ENCODE measurements at regions not wholly inside any gene's neighbourhood (a gene's known extent, or its start where the extent isn't known, plus 50 kb on each side); places are given as distances from the start of the nearest gene placed in this dataset.

GRCh38 chr2:105571445-105571987 is 172.7 kb upstream of the FHL2 start:
- H3K36me3 ChIP-seq (ENCODE audit: control insufficient read depth, insufficient read depth, low read length): no peaks in the 10 kb centered on the region
- DNase-seq (ENCODE audit: low read depth, low spot score): no peak
- H3K27me3 ChIP-seq (ENCODE audit: control insufficient read depth, insufficient read depth, low read length): no peaks in the 10 kb centered on the region
- no peaks in the 10 kb centered on the region for H3K4me1 ChIP-seq (ENCODE audit: control insufficient read depth, insufficient read depth, low read length)
- WGBS (ENCODE audit: insufficient coverage, insufficient read length): no CpG with 5 or more reads among the region's 9 CpGs
- no peaks in the 10 kb centered on the region for H3K9me3 ChIP-seq (ENCODE audit: control insufficient read depth, insufficient read depth, low read length)
- no peak overlapping the region for H3K4me3 ChIP-seq (ENCODE audit: low read length)
- no peak overlapping the region for H3K27ac ChIP-seq (ENCODE audit: low read length)

- WGBS (ENCODE audit: insufficient coverage, insufficient read length): no CpG with 5 or more reads among the region's 4 CpGs
- no peak overlapping the region for H3K4me3 ChIP-seq (ENCODE audit: low read length)
- no peaks in the 10 kb centered on the region for H3K36me3 ChIP-seq (ENCODE audit: control insufficient read depth, insufficient read depth, low read length)
- H3K9me3 ChIP-seq (ENCODE audit: control insufficient read depth, insufficient read depth, low read length): no peaks in the 10 kb centered on the region
- H3K27ac ChIP-seq (ENCODE audit: low read length): no peak overlapping the region
- no peak for DNase-seq (ENCODE audit: low read depth, low spot score)
- H3K4me1 ChIP-seq (ENCODE audit: control insufficient read depth, insufficient read depth, low read length): no peaks in the 10 kb centered on the region
- H3K27me3 ChIP-seq (ENCODE audit: control insufficient read depth, insufficient read depth, low read length): no peaks in the 10 kb centered on the region
Measured at GRCh38 chr2:105570757-105571156, 171.9 kb upstream of the FHL2 start.

- no peak for DNase-seq (ENCODE audit: low read depth, low spot score)
- WGBS (ENCODE audit: insufficient coverage, insufficient read length): no CpG with 5 or more reads among the region's 8 CpGs
- Histone ChIP-seq H3K4me1 (ENCODE audit: control insufficient read depth, insufficient read depth, low read length) (no peaks in the 10 kb centered on the region), H3K4me3 (ENCODE audit: low read length) (no peak overlapping the region), H3K27me3 (ENCODE audit: control insufficient read depth, insufficient read depth, low read length) (no peaks in the 10 kb centered on the region), H3K9me3 (ENCODE audit: control insufficient read depth, insufficient read depth, low read length) (no peaks in the 10 kb centered on the region), H3K36me3 (ENCODE audit: control insufficient read depth, insufficient read depth, low read length) (no peaks in the 10 kb centered on the region), H3K27ac (ENCODE audit: low read length) (no peak overlapping the region)
Measured at GRCh38 chr2:105570326-105570725, 171.5 kb upstream of the FHL2 start.

GRCh38 chr2:105569606-105570005 is 170.8 kb upstream of the FHL2 start:
- Histone ChIP-seq H3K9me3 (ENCODE audit: control insufficient read depth, insufficient read depth, low read length) (no peaks in the 10 kb centered on the region), H3K4me3 (ENCODE audit: low read length) (no peak overlapping the region), H3K27ac (ENCODE audit: low read length) (no peak overlapping the region), H3K36me3 (ENCODE audit: control insufficient read depth, insufficient read depth, low read length) (no peaks in the 10 kb centered on the region), H3K27me3 (ENCODE audit: control insufficient read depth, insufficient read depth, low read length) (no peaks in the 10 kb centered on the region), H3K4me1 (ENCODE audit: control insufficient read depth, insufficient read depth, low read length) (no peaks in the 10 kb centered on the region)
- no CpG with 5 or more reads among the region's 6 CpGs for WGBS (ENCODE audit: insufficient coverage, insufficient read length)
- no peak for DNase-seq (ENCODE audit: low read depth, low spot score)

- WGBS (ENCODE audit: insufficient coverage, insufficient read length): no CpG with 5 or more reads among the region's 17 CpGs
- H3K9me3 ChIP-seq (ENCODE audit: control insufficient read depth, insufficient read depth, low read length): no peaks in the 10 kb centered on the region
- no peaks in the 10 kb centered on the region for H3K36me3 ChIP-seq (ENCODE audit: control insufficient read depth, insufficient read depth, low read length)
- H3K4me1 ChIP-seq (ENCODE audit: control insufficient read depth, insufficient read depth, low read length): no peaks in the 10 kb centered on the region
- no peak overlapping the region for H3K4me3 ChIP-seq (ENCODE audit: low read length)
- H3K27ac ChIP-seq (ENCODE audit: low read length): no peak overlapping the region
- DNase-seq (ENCODE audit: low read depth, low spot score): no peak
- no peaks in the 10 kb centered on the region for H3K27me3 ChIP-seq (ENCODE audit: control insufficient read depth, insufficient read depth, low read length)
Measured at GRCh38 chr2:105567996-105568494, 169.2 kb upstream of the FHL2 start.

GRCh38 chr2:105563000-105563719 is 164.3 kb upstream of the FHL2 start:
- Histone ChIP-seq H3K4me1 (ENCODE audit: control insufficient read depth, insufficient read depth, low read length) (no peaks in the 10 kb centered on the region), H3K27me3 (ENCODE audit: control insufficient read depth, insufficient read depth, low read length) (no peaks in the 10 kb centered on the region), H3K27ac (ENCODE audit: low read length) (no peak overlapping the region), H3K4me3 (ENCODE audit: low read length) (no peak overlapping the region), H3K36me3 (ENCODE audit: control insufficient read depth, insufficient read depth, low read length) (no peaks in the 10 kb centered on the region), H3K9me3 (ENCODE audit: control insufficient read depth, insufficient read depth, low read length) (no peaks in the 10 kb centered on the region)
- no peak for DNase-seq (ENCODE audit: low read depth, low spot score)
- no CpG with 5 or more reads among the region's 8 CpGs for WGBS (ENCODE audit: insufficient coverage, insufficient read length)

GRCh38 chr2:105561401-105561800 is 162.6 kb upstream of the FHL2 start:
- Histone ChIP-seq H3K4me1 (ENCODE audit: control insufficient read depth, insufficient read depth, low read length) (no peaks in the 10 kb centered on the region), H3K4me3 (ENCODE audit: low read length) (no peak overlapping the region), H3K36me3 (ENCODE audit: control insufficient read depth, insufficient read depth, low read length) (no peaks in the 10 kb centered on the region), H3K27me3 (ENCODE audit: control insufficient read depth, insufficient read depth, low read length) (no peaks in the 10 kb centered on the region), H3K27ac (ENCODE audit: low read length) (no peak overlapping the region), H3K9me3 (ENCODE audit: control insufficient read depth, insufficient read depth, low read length) (no peaks in the 10 kb centered on the region)
- no peak for DNase-seq (ENCODE audit: low read depth, low spot score)
- no CpG with 5 or more reads among the region's 9 CpGs for WGBS (ENCODE audit: insufficient coverage, insufficient read length)

GRCh38 chr2:105560157-105560556 is 161.3 kb upstream of the FHL2 start:
- no peaks in the 10 kb centered on the region for H3K36me3 ChIP-seq (ENCODE audit: control insufficient read depth, insufficient read depth, low read length)

GRCh38 chr2:105557021-105557920 is 158.4 kb upstream of the FHL2 start:
- no peak for DNase-seq (ENCODE audit: low read depth, low spot score)
- Histone ChIP-seq H3K36me3 (ENCODE audit: control insufficient read depth, insufficient read depth, low read length) (no peaks in the 10 kb centered on the region), H3K9me3 (ENCODE audit: control insufficient read depth, insufficient read depth, low read length) (no peaks in the 10 kb centered on the region), H3K27ac (ENCODE audit: low read length) (no peak overlapping the region), H3K4me3 (ENCODE audit: low read length) (no peak overlapping the region), H3K27me3 (ENCODE audit: control insufficient read depth, insufficient read depth, low read length) (no peaks in the 10 kb centered on the region), H3K4me1 (ENCODE audit: control insufficient read depth, insufficient read depth, low read length) (no peaks in the 10 kb centered on the region)
- no CpG with 5 or more reads among the region's 12 CpGs for WGBS (ENCODE audit: insufficient coverage, insufficient read length)

More at GRCh38 chr2:105560157-105560556, 161.3 kb upstream of the FHL2 start:
- no peak overlapping the region for H3K4me3 ChIP-seq (ENCODE audit: low read length)
- H3K27ac ChIP-seq (ENCODE audit: low read length): no peak overlapping the region
- no peaks in the 10 kb centered on the region for H3K27me3 ChIP-seq (ENCODE audit: control insufficient read depth, insufficient read depth, low read length)
- no peak for DNase-seq (ENCODE audit: low read depth, low spot score)
- no peaks in the 10 kb centered on the region for H3K9me3 ChIP-seq (ENCODE audit: control insufficient read depth, insufficient read depth, low read length)
- no peaks in the 10 kb centered on the region for H3K4me1 ChIP-seq (ENCODE audit: control insufficient read depth, insufficient read depth, low read length)
- no CpG with 5 or more reads among the region's 10 CpGs for WGBS (ENCODE audit: insufficient coverage, insufficient read length)

GRCh38 chr2:105556366-105556765 is 157.5 kb upstream of the FHL2 start:
- H3K9me3 ChIP-seq (ENCODE audit: control insufficient read depth, insufficient read depth, low read length): no peaks in the 10 kb centered on the region
- no peak overlapping the region for H3K4me3 ChIP-seq (ENCODE audit: low read length)
- no peak overlapping the region for H3K27ac ChIP-seq (ENCODE audit: low read length)
- no peaks in the 10 kb centered on the region for H3K36me3 ChIP-seq (ENCODE audit: control insufficient read depth, insufficient read depth, low read length)
- H3K27me3 ChIP-seq (ENCODE audit: control insufficient read depth, insufficient read depth, low read length): no peaks in the 10 kb centered on the region
- no peaks in the 10 kb centered on the region for H3K4me1 ChIP-seq (ENCODE audit: control insufficient read depth, insufficient read depth, low read length)
- whole genome bisulfite sequencing (ENCODE audit: insufficient coverage, insufficient read length): no CpG with 5 or more reads among the region's 3 CpGs
- no peak for DNase-seq (ENCODE audit: low read depth, low spot score)

Data from iPS DF 6.9 (cell line).